Activated T-helper 2 cell treated with anti-CD3 and anti-CD28 coated beads, Interferon-gamma antibody, Interleukin-2, Interleukin-4, amounts not matched to agents 10 μg/mL and 5 μg/mL and 100 μg/mL, durations not matched to agents 14 hours and 24 hours and 36 hours (primary cell): ENCODE measurements at regions not wholly inside any gene's neighbourhood (a gene's known extent, or its start where the extent isn't known, plus 50 kb on each side); places are given as distances from the start of the nearest gene placed in this dataset.

Experiments used
- DNase-seq: peaks from one replicate; pipeline ENCODE4 v3.0.0; 2021; ENCODE audit warnings: low spot score
- H3K27ac Mint-ChIP-seq: one replicate; pipeline ENCODE4 v1.8.0; 2021; ENCODE audit warnings: mixed read lengths
- H3K27me3 Mint-ChIP-seq: one replicate; pipeline ENCODE4 v1.8.0; 2021; ENCODE audit warnings: low read depth, mixed read lengths
- H3K36me3 Mint-ChIP-seq: one replicate; pipeline ENCODE4 v1.8.0; 2021; ENCODE audit warnings: low read depth, mixed read lengths
- H3K4me1 Mint-ChIP-seq: one replicate; pipeline ENCODE4 v1.8.0; 2021; ENCODE audit warnings: low read depth, mixed read lengths
- H3K4me3 Mint-ChIP-seq: one replicate; pipeline ENCODE4 v1.8.0; 2021; ENCODE audit warnings: low read depth, mild to moderate bottlenecking, moderate library complexity, mixed read lengths
- H3K9me3 Mint-ChIP-seq: one replicate; pipeline ENCODE4 v1.8.0; 2021; ENCODE audit warnings: mixed read lengths
- intact Hi-C: fragments of 100-400 bp; cut with micrococcal nuclease; formaldehyde crosslinking; loops from one replicate; pipeline ENCODE4 v1.15.1; 2023

DNA sequence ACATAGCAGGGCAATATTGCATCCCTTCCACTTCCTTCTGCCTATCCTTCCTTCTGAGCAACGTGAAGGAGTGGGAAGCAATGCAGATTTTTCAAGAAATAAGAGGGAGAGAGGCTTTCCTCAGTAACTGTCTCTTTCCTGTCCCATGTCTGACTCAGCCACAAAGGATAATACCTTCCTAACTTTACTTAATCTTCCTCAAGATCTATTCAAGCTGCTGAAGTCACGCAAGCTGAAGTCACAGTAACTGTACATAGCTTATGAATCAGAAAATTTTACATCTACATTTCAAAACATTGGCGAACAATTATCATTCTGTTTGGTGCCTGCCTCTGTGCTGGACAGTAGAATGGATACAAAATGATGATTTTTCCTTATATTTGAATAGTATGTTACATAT, 86.4 kb upstream of the POU3F2 start:
- peaks cover 3% of the 10 kb centered on the region for H3K9me3 Mint-ChIP-seq
- H3K27me3 Mint-ChIP-seq = no peaks in the 10 kb centered on the region
- no peaks in the 10 kb centered on the region for H3K36me3 Mint-ChIP-seq
- no peak overlapping the region for H3K27ac Mint-ChIP-seq
- no peak for DNase-seq
- intact Hi-C loops = no loop called here
- H3K4me3 Mint-ChIP-seq = no peak overlapping the region
- no peaks in the 10 kb centered on the region for H3K4me1 Mint-ChIP-seq

DNA sequence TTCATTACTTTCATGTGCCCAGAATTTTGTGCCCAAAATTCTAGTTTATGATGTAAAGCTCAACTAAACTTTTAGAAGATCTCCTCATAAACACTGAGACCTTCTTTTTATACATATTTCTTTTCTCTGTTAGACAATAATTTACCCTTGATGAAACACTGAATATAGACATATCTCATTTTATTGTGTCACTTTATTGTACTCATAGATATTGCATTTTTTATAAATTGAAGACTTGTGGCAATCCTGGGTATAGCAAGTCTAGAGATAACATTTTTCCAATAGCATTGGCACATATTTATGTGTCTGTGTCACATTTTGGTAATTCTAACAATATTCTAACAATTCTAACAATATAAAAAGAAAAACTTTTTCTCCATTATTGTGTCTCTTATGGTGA, 74.9 kb upstream of the POU3F2 start:
- H3K27me3 Mint-ChIP-seq = no peaks in the 10 kb centered on the region
- intact Hi-C loops = no loop called here
- H3K27ac Mint-ChIP-seq = no peak overlapping the region
- H3K9me3 Mint-ChIP-seq = no peaks in the 10 kb centered on the region
- no peak overlapping the region for H3K4me3 Mint-ChIP-seq
- no peak for DNase-seq
- peaks cover 1% of the 10 kb centered on the region for H3K4me1 Mint-ChIP-seq
- H3K36me3 Mint-ChIP-seq = no peaks in the 10 kb centered on the region

DNA sequence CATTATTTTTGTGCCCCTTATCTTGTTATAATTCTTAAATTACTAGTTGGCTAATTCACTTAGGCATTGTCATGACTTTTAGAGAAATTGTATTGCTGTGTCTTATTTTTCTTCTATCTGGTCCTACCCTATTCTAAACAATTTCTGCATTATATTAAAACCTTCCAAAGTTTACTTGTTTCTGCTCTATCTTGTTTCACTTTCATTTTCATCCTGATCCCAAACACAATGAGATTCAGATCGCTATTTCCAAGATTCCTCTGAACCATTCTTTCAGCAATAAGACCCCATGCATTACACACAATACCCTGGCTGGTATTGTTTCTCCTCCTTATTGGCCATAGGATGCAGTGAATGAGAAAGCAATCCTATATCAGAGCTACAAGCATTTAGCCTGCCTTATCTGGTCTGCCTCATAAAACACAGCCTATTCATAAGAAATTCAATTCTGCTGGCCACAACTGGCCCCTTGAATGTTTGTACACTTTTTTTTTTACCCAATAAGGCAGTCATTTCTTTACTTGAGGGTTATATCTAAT, 69.9 kb upstream of the POU3F2 start:
- intact Hi-C loops = no loop called here
- Mint-ChIP-seq H3K27ac (no peak overlapping the region), H3K27me3 (peaks cover 2% of the 10 kb centered on the region), H3K4me3 (no peak overlapping the region), H3K4me1 (peaks cover 1% of the 10 kb centered on the region), H3K9me3 (no peaks in the 10 kb centered on the region), H3K36me3 (no peaks in the 10 kb centered on the region)
- no peak for DNase-seq

DNA sequence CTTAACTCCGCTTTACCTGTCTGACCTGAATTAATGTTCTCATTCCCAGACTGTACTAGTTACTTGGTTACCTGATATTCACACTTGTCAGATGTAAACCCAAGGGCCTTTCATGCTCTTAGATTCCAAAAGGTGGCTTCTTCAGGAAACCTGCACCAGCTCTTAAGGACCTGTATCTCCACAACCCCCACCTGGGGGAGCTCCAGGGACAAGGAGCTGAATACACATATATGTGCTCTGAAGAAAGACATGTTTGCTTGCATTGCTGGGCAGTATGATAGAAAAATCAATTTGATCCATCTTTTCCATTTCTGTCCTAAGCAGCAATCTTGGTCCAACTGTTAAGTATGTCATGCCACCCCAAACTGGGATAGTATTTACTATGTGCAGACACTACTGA, 64.8 kb upstream of the POU3F2 start:
- Mint-ChIP-seq H3K36me3 (no peaks in the 10 kb centered on the region), H3K27me3 (peaks cover 7% of the 10 kb centered on the region), H3K4me1 (no peaks in the 10 kb centered on the region), H3K9me3 (no peaks in the 10 kb centered on the region), H3K4me3 (no peak overlapping the region), H3K27ac (no peak overlapping the region)
- no peak for DNase-seq
- intact Hi-C loops = no loop called here

DNA sequence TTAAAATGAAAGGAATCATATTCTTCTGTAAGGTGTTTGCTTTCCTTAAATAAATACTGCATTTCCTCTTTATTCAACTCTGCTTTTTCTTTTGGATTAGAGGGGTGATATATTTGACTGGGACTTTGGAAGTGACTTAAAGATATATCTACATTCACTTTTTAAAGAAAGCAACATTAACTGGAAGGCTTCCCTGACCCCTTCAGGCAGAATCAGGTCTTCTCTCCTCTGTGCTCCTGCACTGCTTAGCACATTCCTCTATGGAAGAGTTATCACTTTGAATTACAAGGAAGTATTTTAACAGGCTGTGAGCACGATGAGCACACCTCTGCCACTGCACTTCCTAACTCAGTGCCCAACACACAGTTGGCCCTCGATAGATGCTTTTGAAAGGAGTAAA, 59.2 kb upstream of the POU3F2 start:
- intact Hi-C loops = no loop called here
- Mint-ChIP-seq H3K36me3 (no peaks in the 10 kb centered on the region), H3K27ac (no peak overlapping the region), H3K27me3 (peaks cover 25% of the 10 kb centered on the region), H3K9me3 (no peaks in the 10 kb centered on the region), H3K4me3 (no peak overlapping the region), H3K4me1 (no peaks in the 10 kb centered on the region)
- DNase-seq = no peak

DNA sequence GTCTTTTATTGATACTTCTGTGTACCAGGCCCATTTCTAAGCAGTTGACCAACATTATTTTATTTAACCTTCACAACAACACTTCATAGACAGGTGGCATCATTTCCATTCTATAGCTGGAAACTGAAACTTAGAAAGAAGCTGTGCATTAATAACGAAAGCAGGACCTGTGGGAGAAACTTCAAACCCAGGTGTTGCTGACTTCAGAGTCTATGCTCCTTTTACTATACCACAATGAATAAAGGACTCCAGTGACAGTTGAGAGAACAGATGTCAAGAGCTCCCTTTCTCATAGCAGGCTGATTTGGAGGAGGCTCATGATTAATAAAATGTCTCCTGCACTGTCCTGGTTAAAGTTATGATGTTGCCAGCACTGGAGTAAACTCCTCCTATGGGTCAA, 56.6 kb upstream of the POU3F2 start:
- DNase-seq = no peak
- no peaks in the 10 kb centered on the region for H3K9me3 Mint-ChIP-seq
- H3K27me3 Mint-ChIP-seq = peaks cover 29% of the 10 kb centered on the region
- intact Hi-C loops = no loop called here
- H3K4me1 Mint-ChIP-seq = peaks cover 3% of the 10 kb centered on the region
- no peak overlapping the region for H3K4me3 Mint-ChIP-seq
- H3K27ac Mint-ChIP-seq = no peak overlapping the region
- no peaks in the 10 kb centered on the region for H3K36me3 Mint-ChIP-seq

DNA sequence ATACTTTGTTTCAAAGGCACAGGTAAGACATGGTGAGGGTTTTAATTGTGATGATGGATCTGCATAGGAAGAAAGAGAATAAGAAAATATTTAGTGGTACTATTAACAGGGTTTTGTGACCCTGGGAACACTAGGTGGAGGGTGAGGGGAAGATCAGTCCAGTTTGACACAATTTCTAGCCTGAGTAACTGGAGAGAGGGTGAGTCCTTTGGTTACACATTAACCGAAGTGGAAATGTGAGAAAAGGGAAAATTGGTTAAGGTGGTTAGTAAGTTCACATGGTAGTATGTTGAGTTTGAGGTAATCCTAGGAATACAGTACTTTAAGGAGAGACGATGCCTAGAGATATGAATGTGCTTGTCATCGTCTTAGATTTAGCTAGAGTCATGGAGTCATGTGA, 54.8 kb upstream of the POU3F2 start:
- no peak overlapping the region for H3K4me3 Mint-ChIP-seq
- H3K27me3 Mint-ChIP-seq = peaks cover 26% of the 10 kb centered on the region
- peaks cover 6% of the 10 kb centered on the region for H3K4me1 Mint-ChIP-seq
- H3K9me3 Mint-ChIP-seq = no peaks in the 10 kb centered on the region
- H3K36me3 Mint-ChIP-seq = no peaks in the 10 kb centered on the region
- intact Hi-C loops = no loop called here
- H3K27ac Mint-ChIP-seq = no peak overlapping the region
- DNase-seq = no peak

DNA sequence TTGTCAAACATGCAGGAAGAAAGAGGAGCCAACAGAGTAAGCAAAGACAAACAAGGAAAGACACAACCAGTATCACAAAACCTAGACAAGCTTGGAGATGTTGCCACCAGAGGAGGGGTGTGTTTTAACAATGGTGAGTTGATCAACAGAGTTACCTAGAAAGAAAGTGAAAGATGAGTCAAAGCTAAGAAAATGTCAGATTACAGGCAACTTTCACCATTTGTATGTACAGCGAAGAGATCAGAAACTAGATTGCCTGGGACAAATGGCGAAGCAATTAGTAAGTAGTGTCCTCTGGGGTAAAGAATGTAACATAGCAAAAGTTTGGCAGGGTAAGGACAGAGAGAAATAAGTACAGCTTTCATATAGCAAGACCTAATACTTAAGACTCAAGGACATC, 51.6 kb upstream of the POU3F2 start:
- no peaks in the 10 kb centered on the region for H3K9me3 Mint-ChIP-seq
- no peaks in the 10 kb centered on the region for H3K36me3 Mint-ChIP-seq
- peaks cover 6% of the 10 kb centered on the region for H3K4me1 Mint-ChIP-seq
- no peak overlapping the region for H3K27ac Mint-ChIP-seq
- intact Hi-C loops = no loop called here
- H3K4me3 Mint-ChIP-seq = no peak overlapping the region
- no peak for DNase-seq
- H3K27me3 Mint-ChIP-seq = peaks cover 19% of the 10 kb centered on the region

DNA sequence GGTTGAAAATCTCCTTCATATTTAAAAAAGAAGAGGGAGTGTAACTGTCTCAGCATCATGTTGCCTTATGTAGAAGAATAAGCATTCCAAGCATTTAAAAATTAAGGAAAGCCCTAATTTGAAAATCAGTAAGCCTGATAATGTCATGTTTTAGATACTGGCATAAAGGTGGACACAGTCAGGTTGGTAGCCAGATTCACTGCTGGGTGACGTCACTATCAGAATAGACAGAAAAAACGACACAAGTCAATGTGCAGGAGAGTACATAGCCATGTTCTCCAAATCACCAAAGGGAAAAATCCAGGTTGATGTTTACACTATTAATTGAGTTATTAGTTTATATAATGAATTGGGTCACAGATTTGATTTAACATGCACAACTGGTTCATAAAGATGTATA, 50.8 kb upstream of the POU3F2 start:
- intact Hi-C loops = no loop called here
- peaks cover 18% of the 10 kb centered on the region for H3K27me3 Mint-ChIP-seq
- H3K27ac Mint-ChIP-seq = no peak overlapping the region
- no peaks in the 10 kb centered on the region for H3K36me3 Mint-ChIP-seq
- no peaks in the 10 kb centered on the region for H3K9me3 Mint-ChIP-seq
- H3K4me3 Mint-ChIP-seq = no peak overlapping the region
- DNase-seq = no peak
- H3K4me1 Mint-ChIP-seq = peaks cover 6% of the 10 kb centered on the region
